ENCODE measurements at regions not wholly inside any gene's neighbourhood (a gene's known extent, or its start where the extent isn't known, plus 50 kb on each side); places are given as distances from the start of the nearest gene placed in this dataset.

DNA sequence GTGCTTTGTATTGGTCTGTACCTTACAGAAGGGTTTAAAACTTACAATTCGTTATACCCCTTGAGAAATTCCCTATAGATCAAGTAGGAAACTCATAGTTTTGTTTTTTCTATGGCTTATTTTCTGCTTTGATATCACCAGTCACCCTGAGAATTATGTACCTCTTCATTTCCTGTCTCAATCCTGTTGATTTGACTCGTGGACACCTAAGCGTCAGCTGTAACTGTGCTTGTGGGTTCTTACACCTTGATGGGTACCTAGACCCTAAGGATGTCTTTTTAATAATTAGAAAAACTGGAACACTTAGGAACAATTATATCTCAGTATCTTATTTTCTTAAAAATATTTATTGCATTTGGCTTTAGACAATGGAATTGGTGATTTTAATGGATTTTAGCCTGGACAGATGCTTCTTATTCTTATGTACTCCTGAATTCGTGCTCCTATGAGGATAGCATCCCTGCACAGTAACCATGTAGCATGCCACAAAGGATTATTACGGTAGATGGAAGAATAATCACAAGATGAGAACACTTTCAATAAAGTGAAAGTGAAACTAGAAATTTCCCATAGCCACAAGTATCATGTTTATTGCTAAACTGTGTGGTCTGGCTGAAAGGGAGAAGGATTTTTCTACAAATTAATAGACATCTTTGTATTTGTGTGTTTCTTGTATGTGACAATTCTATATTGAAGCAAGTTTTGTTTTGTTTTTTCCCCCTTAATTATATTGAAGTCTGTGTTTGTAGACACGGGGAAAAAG is 1920.3 kb upstream of the WWC1 start:
- no peak for DNase-seq

- no peak for DNase-seq
Measured at GRCh38 chr5:166373817-166374216, 1917.6 kb upstream of the WWC1 start.

GRCh38 chr5:166377756-166378155 is 1913.7 kb upstream of the WWC1 start:
- DNase-seq, result peak; percentile 16

GRCh38 chr5:166379517-166379916 is 1911.9 kb upstream of the WWC1 start:
- no peak for DNase-seq

GRCh38 chr5:166382031-166382430 is 1909.4 kb upstream of the WWC1 start:
- no peak for DNase-seq

DNA sequence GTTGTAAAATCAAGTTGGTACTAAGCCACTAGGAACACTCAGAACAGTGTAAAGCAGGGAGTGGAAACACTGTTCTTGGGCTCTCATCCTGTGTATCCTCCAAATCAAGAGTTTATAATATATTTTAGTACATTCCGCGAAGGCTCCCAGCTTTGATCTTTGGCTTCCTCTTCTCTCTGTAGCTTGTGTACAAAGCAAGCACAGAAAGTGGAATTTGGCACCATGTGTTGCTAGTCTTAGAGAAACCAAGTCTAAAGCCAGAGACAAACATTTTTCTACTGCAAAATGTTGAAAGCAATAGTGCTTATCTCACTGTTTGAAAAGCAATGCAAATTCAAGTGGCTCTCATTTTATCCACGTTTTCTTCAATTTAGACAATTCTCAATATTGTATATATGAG is 1893.3 kb upstream of the WWC1 start:
- no peak for DNase-seq

GRCh38 chr5:166399781-166400180 is 1891.7 kb upstream of the WWC1 start:
- no peak for DNase-seq

DNA sequence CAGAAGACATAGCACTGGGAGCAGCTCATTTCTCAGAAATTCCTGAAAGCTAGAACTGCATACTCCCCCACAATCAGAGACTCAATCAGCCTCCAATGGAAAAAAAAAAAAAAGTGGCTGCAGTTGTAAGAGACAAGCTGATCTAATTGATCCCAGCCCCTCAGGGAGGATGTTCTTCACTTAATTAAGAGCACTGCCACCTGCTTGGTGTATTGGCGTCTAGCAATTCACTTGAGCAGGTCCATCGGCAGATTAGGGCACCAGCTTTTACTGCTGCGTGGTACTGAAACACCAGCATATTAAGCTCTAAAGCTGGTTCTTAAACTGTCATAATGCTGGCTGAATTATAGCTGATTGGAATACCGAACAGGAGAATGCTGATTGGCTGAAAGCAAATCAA is 1890.1 kb upstream of the WWC1 start:
- DNase-seq, result no peak

- no peak for DNase-seq
Measured at GRCh38 chr5:166412191-166412590, 1879.3 kb upstream of the WWC1 start.

- no peak for DNase-seq
Measured at GRCh38 chr5:166427211-166427610, 1864.2 kb upstream of the WWC1 start.

DNA sequence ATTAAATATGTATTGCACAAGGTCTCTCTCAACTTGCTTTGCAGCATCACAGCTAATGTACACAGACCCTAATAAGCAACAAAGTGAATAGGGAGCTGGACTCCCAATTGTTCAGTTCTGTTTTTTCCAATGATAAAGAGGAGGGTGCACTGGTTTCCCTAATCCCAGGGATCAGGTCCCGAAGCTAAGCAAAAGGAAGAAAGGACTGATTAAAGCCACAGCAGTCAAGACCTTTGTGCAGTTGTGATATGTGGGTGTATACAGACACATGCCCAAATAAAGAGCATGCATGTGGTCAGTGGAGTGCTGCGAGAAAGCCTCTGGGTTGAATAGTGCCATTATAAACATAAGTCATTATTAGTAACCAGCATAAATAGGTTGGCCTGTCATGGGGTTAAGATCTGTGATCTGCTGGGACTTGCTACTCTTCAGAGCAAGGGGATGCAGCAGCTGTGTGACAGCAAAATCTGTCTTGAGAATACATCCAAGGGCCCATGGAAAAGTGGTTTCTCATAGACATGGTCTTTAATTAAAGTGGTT is 1863.1 kb upstream of the WWC1 start:
- DNase-seq, result no peak

GRCh38 chr5:166430491-166431319 is 1860.7 kb upstream of the WWC1 start:
- DNase-seq, result no peak

GRCh38 chr5:166431456-166431855 is 1860.0 kb upstream of the WWC1 start:
- DNase-seq, result no peak

DNA sequence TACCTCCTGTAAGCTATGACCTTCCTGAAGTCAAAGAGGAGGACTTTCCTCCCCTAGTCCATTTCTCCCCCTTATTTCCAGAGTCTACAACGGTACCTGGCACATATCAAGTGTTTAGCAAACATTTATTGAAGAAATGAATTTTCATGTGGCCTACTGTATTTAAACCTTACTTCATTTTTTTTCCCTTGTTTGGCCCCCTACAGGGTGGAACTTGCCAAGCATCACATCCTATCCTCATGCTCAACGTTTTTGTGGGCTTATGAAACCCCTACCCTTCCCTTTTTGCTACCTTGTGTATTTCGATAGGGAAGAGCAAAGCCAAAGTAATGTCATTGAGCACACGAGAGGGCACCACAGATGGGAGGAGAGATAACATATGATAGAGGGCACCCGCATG is 1857.8 kb upstream of the WWC1 start:
- no peak for DNase-seq

DNA sequence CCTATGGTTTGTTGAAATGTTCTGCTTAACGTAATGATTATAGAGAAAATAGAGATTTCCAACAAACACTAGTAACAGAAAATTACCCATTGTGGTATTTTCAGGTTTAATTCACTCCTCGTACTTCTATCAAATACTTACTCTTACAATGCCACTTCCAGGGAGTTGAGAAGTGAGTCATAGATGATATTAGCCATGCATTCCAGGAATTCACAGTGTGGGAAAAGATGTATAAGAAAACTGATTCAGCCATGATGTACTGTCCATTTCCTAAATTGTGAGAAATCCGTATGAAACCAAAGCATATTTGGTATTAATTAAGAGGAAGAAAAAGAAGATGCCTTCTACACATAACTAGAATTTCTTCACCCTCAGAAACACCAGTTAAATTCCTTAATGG is 1854.6 kb upstream of the WWC1 start:
- DNase-seq, result no peak

GRCh38 chr5:166486348-166486747 is 1805.1 kb upstream of the WWC1 start:
- no peak for DNase-seq

DNA sequence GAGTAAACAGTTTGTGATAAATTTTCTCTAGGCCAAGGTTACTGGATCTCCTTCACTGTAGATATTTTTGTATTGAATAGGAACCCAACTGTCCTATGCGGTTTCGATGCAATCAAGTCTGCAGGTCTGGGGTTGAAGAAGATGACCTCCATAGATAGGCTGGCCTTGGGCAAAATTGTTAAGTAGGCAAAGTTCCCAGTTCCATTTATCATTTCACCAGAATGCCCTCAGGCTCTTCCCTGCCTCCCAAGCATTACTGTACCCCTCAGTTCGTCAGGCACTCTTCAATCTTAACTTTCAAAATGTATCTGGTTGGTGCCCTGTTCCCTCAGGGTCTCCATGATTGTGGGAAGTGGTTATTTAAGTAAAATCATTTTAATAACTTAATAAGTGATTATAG is 1802.9 kb upstream of the WWC1 start:
- no peak for DNase-seq

- DNase-seq, result no peak
Measured at GRCh38 chr5:166493040-166493439, 1798.4 kb upstream of the WWC1 start.

GRCh38 chr5:166493612-166494011 is 1797.8 kb upstream of the WWC1 start:
- no peak for DNase-seq

DNA sequence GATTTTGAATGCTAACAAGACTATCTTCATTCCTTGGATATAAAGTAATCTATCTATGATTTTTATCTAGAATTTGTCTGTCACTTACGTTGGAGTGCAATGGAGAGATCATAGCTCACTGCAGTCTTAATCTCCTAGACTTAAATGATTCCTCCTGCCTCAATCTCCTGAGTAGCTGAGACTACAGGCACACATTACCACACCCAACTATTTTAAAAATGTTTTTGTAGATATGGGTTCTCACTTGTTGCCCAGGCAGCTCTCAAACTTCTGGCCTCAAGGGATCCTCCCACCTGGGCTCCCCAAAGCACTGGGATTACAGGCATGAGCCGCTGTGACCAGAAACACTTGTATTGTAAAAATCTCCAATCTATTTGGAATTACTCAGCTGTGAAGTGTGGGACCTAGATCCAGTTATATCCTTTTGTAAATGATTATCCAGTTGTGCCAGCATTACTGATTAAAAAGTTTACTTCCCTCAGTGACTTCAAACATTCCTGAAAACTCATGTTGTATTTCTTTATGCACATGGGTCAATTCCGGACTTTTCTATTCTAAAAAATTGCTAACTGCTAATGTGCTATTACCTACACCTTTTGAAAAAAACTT is 1793.8 kb upstream of the WWC1 start:
- DNase-seq, result no peak

- no peak for DNase-seq
Measured at GRCh38 chr5:166499447-166500240, 1791.8 kb upstream of the WWC1 start.

DNA sequence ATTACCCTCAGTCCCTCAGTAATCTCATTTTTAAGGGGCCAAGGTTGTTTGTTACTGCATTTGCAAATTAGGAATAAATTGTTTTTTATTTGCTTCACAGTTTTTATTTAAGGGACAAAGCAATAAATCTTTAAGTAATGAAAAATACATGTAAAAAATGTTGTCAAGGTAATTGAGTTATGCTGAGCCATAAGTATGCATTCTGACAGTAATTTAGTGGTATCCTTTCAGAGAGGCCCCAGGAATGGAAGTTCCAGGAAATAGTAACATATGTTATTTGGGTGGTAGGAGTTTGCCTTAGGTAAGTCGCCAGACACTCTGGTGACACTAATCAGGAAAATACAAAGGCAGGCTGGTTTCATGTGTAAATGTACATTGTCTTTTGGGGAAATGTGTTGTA is 1787.9 kb upstream of the WWC1 start:
- no peak for DNase-seq

Measured in muscle of arm (tissue), 1 donor.